A549 (cell line): ENCODE measurements at regions not wholly inside any gene's neighbourhood (a gene's known extent, or its start where the extent isn't known, plus 50 kb on each side); places are given as distances from the start of the nearest gene placed in this dataset.

Experiments used
- BHLHE40 ChIP-seq: IDR thresholded peaks from 2 replicates; pipeline ENCODE4 v1.6.1; 2012; ENCODE audit warnings: low read depth, low read length, inconsistent platforms
- CTCF ChIP-seq: fragments of >200 bp; sonication (Bioruptor Twin); formaldehyde crosslinking; IDR thresholded peaks from 3 replicates; pipeline ENCODE4 v1.5.1; 2016
- FOSB ChIP-seq: fragments of 250-450 bp; sonication (Bioruptor Pico); IDR thresholded peaks from 2 replicates; pipeline ENCODE4 v1.5.0; 2020; ENCODE audit warnings: mild to moderate bottlenecking, moderate library complexity
- HES2 ChIP-seq: fragments of >200 bp; sonication (Bioruptor Twin); formaldehyde crosslinking; IDR thresholded peaks from 2 replicates; pipeline ENCODE4 v1.6.1; 2016
- KDM1A ChIP-seq: fragments of 200-600 bp; sonication (generic); IDR thresholded peaks from 2 replicates; pipeline ENCODE4 v1.6.1; 2016; ENCODE audit warnings: low read depth, mild to moderate bottlenecking
- POLR2A ChIP-seq: IDR thresholded peaks from 2 replicates; pipeline ENCODE4 v1.6.1; 2012; ENCODE audit warnings: mild to moderate bottlenecking, low read length
- RFX5 ChIP-seq: fragments of 450-650 bp; IDR thresholded peaks from 2 replicates; pipeline ENCODE4 v1.7.1; 2014; ENCODE audit warnings: antibody characterized with exemption, mild to moderate bottlenecking, moderate library complexity
- TF ChIP-seq, protein P1 (sequence below): IDR thresholded peaks from 2 replicates; pipeline ENCODE4 v1.6.1; 2012

DNA sequence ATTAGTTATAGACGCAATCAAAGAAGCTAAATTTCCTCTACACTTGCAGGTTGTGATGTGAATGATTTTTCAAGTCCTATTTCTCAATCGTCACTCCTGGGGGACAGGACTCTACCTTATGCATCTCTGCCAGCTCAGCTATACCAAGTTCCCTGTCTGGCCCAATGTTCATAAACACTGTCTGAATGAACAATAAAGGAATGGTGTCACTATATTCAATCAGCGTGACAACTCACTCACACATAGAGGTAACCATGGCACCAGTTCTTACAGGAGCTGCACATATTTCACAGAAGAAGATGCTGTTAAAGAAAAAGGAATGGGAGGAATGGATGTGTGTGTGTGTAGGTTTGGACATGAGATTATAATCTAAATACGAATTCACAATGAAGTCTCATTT, 280.6 kb downstream of the PPP1R2C start:
- TF ChIP-seq, protein P1, sequence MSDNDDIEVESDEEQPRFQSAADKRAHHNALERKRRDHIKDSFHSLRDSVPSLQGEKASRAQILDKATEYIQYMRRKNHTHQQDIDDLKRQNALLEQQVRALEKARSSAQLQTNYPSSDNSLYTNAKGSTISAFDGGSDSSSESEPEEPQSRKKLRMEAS, result no peak
- no peak for TF ChIP-seq CTCF
- no peak for TF ChIP-seq BHLHE40
- TF ChIP-seq FOSB, result no peak
- TF ChIP-seq KDM1A, result no peak
- TF ChIP-seq HES2, result no peak
- no peak for TF ChIP-seq RFX5
- TF ChIP-seq POLR2A, result no peak
